ENCODE measurements at regions not wholly inside any gene's neighbourhood (a gene's known extent, or its start where the extent isn't known, plus 50 kb on each side); places are given as distances from the start of the nearest gene placed in this dataset.

- H3K27ac ChIP-seq, result no peak overlapping the region
- no peak for TF ChIP-seq CTCF (IDR thresholded peaks at IDR 0.05)
- no peaks in the 10 kb centered on the region for H3K27me3 ChIP-seq
- no peaks in the 10 kb centered on the region for H3K4me1 ChIP-seq
- H3K36me3 ChIP-seq, result no peaks in the 10 kb centered on the region
- no peaks in the 10 kb centered on the region for H3K9me3 ChIP-seq
- no peak for DNase-seq (ENCODE audit: low spot score)
- no peak overlapping the region for H3K4me3 ChIP-seq
Observed at GRCh38 chr12:13270817-13271216, 74.3 kb downstream of the EMP1 start.

Data from right atrium auricular region (tissue), 2 donors.